D341Med (cell line): ENCODE measurements at regions not wholly inside any gene's neighbourhood (a gene's known extent, or its start where the extent isn't known, plus 50 kb on each side); places are given as distances from the start of the nearest gene placed in this dataset.

Experiments
- DNase-seq: peaks from one replicate; pipeline ENCODE4 v3.0.0; 2012; ENCODE audit warnings: low spot score

DNA sequence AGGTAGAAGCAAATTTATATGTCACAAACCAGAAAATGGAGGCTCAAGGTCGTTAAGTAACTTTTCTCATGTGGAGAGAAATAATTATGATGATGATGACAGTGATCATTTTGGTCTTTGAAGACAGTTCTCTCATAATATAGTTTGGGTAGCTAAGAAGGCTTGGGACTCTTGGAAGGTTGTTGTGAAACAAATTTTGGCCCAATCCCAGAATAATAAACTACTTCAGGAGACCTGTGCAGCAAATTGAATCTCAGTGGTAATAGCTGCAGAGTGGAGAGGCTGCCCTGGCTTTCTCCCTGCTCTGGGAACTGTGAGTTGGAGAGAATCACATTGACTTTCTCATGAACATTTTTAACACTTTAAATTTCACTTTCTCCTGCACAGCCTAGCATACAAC lies 217.2 kb upstream of the BOD1L1 start:
- DNase-seq, result no peak

DNA sequence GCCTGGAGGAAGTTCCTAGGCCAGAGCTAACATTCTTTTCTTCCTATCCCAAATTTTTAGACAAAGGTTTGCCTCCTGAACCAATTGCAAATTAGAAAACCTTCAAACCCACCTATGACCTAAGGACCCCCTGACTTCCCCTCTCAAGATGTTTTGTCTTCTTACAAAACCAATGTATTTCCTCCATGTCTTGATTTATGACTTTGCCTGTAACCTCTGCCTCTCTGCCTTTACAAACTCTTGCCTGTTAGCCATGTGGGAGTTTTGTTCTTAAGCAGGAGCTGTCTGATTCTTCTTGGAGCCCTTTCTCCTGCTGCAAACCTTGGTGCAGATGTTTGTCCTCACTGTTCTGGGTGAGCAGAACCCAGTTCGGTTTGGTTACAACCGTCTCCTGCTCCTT lies 222.3 kb upstream of the BOD1L1 start:
- no peak for DNase-seq

DNA sequence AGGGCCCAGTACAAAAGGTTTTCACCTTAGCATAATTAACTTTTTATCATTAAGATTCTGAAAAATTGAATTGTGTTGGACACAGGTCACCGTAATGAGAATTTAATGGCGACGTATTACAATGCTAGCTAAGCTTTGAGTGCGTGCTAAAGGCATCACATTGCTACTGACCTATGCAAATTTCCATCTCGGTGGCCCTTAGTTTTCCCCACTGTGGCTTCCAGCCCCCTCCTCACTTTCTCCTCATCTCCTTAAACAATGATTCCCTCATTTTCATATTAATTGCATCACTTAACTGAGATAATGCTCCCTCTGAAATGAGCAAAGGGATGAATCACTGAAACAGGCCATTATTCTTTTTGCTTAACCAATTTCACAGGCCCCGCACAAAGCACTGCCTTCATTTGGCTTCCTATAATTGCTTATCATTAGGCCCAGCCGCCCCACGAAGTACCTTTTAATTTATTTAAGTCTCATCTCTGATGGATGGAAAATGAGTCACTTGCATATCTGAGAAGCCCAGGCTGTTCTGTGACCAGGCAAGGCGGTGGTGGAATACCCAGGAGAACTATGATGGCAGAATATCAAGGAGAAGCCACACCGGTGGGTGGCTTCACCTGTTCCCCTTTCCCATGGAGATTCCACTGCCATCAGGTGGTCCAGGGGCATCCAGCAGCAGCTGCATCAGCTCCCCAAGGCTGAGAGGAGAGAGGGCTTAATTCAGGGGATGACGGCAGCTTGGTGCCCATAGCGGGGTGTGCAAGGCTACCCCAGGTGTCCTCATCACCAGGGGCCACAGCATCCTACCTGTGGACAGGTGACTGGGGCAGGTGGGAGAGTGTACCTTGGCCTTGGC lies 223.8 kb upstream of the BOD1L1 start:
- no peak for DNase-seq

DNA sequence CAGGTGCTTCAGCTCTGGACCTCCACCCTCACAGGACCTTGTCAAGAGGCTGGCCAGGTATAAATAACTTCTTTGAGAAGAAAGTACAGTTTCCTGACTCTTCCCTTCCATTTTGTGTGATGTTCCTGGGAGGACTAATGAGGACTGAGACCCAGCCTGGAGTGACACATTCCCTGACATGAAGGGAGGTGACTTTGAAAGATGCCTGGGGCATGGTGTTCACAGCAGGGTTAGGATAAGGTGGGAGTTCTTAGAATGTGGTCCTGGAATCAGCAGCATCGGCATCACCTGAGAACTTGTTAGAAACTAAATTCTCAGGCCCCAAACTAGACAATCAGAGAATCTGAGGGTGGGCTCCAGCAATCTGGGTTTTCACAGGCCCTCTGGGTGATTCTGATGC lies 224.9 kb upstream of the BOD1L1 start:
- no peak for DNase-seq

DNA sequence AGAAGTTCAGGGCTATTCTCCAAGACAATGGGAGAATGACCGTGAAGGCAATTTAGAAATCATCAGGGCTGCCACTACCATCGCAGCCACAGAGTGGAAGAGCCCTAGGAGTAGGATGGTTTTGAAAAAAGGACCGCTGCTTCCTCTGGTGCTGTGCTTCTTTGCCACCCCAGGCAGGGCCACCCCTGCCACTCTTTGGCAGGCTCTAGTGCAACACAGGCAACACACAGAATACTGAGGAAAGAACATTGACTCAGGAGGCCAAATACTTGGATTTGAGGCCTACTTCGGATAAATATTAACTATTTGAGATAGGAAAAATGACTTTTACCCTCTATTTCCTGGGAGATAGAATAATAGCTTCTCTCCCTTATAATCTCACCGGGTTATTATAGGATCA lies 228.9 kb upstream of the BOD1L1 start:
- no peak for DNase-seq

DNA sequence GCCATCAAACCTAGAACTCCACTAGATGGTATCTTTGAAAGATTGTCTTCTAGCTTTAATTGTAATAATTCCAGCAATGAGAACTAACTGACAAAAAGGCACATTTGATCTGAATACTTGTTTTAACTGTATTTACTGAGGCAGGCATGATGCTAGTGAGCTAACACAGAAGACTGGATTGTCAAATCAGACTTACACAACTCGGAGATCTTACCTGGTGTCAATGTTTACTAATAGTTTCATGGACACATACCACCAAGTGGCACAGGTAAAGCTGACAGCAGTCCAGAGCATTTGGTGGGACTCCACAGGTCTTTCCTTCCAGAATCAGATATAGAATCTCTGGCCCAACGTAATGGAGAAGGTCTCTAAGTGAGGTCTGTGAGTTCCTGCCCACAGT lies 229.9 kb upstream of the BOD1L1 start:
- DNase-seq, result no peak

DNA sequence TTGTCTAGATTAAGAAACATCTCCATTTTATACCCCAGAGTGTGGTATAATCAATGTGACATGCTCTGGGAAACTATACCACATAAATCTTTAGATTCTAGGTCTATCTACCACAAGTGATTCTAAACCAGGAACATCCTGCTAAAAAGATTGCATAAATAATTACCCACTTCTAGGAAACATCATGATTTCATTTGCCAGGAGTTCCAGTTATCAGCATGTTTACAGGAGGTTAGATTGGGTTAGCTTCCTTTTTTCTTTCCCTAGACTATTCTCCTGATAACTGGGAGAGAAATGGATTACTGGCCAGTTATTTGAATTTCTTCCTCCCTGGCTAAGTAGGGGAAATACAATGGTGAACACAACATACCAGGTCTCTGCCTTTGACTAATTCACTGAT lies 230.3 kb upstream of the BOD1L1 start:
- DNase-seq, result no peak

DNA sequence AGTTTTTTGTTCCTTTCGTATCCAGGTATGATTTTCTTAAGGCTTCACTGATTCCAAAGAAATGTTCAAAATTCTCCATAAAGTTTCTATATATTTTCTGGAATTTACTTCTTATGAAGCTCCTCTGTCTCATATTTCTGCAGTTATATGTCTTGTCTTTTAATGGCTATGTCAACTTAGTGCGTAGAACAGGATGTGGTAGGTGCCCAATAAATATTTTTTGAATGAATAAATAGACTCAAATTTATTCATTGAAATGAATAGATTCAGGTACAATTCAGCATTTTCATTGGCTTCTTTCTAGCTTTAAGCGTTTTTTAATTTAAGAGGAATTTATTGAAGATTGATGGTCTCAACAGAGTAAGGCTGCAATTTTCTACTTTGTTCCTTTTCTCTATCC lies 231.9 kb upstream of the BOD1L1 start:
- no peak for DNase-seq

DNA sequence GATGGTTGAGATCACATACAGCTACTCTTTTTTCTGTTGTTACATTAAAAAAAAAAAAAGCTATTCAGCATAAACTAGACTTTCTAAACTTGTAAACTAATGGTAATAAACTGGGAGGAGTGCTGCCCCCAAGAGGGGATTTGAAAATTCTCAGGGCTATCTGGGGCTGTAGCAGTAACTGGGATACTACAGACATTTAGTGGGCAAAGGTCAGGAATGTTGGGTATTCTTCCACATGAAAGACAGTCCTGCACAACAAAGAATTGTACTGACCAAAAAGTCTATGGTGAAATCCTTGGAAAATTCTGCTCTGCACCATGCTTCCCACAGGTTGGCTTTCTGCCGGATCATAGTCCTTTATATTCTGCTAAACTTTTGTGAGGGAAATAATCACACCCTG lies 232.6 kb upstream of the BOD1L1 start:
- DNase-seq, result no peak

DNA sequence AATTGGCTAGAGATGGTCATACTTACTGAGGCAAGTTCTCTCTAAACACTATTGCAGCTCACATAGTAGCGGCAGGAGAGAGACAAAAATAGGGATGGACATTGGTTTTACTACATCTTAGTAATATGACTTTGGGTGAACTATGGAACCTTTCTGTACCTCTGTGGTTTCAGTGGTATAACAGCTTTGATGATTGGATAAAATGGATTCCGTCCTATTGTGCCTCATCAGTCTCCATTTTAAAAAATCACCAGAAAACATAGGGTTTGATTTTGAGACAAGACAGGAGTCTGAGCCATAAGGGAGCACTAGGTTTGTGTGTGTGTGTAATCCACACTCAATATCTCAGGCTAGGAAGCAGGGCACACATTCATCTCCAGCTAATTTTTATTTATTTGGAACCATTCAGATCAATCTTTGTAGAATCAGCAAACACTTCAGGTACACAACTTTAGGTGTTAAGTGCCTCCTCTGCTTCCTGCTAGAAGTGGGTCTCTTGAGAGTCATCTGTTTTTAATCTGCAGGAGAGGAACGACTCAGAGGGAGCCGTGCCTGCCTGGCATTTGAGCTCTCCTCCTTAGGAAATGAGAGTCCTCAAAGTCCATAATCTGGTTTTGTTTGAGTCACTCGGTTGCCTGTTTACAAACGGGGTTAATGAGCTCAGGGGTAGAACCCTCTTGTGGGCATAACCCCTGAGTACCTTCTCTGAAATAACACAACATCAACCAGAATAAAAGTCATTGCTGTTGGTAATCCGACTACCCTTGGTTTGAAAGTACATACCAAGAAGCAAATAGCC lies 238.5 kb upstream of the BOD1L1 start:
- DNase-seq, result no peak

DNA sequence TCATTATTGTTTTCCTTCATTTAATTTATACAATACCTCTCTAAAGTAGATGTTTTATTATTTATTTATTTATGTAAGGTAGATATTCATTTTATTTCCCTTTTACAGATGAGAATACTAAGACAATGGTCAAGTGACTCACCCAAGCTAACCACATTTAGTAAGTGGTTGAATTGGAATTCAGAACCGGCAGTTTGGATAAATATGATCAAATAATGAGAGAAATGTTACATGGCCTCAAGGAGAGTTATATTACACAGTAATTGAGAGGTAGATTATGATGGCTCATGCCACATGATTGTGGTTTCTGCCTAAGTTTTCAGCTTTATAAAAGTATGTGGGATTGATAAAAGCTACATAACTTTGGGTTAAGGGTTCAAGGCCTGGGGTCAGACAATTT lies 239.4 kb upstream of the BOD1L1 start:
- no peak for DNase-seq

DNA sequence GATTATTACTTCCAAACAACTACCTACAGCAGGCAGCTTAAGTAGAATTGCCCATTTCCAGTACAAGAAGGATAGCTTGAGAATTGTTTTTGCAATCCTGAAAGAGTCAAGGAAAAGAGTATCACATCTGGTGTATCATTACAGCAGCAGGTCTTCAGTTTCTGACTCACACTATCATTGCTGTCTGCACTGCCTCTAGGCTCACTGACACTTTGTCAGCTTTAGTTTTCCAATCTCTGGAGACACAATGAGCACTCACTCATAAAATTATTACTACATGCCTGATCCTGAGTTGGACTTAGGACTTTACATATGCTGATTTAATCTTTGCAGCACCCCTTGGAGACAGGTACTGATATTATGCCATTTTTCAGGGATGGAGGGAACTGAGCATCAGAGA lies 244.6 kb upstream of the BOD1L1 start:
- DNase-seq, result no peak

DNA sequence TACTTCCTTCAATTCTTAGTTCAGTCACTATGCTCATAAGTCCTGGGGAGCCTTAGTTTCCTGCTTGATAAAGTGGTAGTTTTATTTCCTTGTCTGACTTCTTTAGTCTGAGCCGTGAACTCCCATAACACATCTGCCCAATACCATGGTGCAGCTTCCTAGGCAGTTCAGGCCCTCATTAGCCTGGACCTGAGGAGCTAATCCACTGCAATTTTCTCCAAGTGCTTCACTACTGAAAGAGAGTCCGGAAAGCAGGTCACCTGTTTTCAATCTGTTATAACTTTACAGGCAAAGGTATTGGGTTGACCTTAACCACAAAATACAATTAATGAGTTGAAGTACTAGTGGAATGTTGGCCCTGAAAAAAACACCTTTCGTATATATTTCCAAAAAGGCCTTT lies 245.4 kb upstream of the BOD1L1 start:
- DNase-seq, result no peak

DNA sequence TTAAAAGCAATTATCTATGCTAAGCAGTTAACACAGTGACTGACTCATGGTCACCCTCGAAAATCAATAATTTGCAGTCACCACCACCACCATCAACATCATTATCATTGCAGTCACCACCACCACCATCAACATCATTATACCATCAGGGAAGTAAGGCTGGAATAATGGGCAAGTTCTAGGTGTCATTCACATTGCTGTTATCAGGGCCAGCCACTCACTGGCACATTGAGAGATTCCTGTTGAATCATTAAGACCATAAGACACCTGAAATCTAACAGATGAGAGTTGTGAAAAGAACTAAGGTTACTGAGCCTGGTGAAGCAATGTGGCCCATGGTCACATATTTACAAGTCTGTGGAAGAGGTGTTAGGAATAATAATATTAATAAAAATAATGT lies 247.7 kb upstream of the BOD1L1 start:
- DNase-seq, result no peak

DNA sequence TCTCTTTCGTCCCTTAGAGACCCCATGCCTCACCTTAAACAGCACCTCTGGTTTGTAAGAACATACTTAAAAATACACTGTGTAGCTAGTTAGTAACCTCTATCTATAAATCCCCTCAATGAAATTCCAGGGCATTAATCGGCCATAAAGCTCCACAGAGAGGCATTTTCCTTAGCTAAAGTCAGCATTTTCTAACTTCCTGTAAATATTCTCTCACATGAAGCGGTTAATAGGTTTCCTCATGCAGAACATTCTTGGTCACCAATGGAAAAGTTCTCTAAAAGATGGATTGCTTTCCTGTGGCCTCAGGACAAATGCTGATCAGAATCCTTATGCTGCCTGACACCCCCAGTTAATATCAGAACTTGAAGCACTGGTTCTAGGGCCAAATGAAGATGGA lies 248.6 kb upstream of the BOD1L1 start:
- DNase-seq, result no peak

DNA sequence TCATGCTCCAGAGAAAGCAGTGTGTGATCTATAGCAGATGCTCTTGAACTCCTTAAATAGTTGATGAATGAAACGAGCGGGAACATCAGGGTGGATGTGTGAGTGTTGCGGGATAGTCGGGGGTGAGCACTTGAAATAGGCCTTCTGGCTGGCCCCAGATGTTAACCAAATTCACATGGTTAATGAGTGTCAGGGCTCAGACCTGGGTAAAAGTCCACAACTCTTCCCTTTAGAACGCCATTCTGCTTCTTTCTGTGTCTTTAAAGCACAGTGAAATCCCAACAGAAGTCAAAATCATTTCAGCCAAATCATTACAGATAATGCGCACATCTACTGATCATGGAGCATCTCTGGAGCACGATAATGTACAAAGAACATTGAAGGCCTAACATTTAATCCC lies 249.4 kb upstream of the BOD1L1 start:
- no peak for DNase-seq

DNA sequence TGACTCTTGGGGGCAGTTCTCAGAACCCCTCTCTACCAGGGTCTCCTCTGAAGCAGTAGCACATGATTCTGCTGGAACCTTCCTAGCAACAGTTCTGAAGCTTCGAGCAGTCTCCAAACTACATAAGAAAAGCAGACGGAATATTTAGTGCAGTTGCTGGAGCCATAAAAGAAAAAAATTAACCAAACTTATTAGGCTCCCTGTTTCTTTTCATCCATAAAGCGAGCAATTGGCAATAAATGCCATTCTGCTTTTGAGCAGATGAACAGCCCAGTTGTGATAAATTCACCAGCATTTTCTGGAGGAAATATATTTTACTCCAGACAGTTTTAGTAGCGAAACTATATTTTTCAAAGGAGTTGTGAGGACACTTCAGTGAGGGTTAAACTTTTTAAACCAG lies 250.1 kb upstream of the BOD1L1 start:
- DNase-seq, result no peak

DNA sequence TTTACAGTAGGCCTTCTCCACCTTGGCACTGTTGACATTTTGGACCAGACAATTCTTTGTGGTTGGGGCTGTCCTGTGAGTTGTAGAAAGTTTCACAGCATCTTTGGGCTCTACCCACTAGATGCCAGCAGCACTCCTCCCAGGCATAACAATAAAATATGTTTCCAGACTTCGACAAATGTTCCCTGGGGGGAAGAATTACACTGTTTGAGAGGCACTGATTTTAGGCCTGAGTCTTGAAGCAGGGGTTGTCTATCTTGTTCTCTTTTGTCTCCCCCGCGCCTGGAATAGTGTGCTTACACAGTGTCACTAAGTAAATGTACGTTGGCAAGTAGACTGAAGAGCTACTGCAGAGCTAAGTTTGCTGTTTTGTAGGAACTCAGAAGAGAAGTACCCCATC lies 254.4 kb upstream of the BOD1L1 start:
- no peak for DNase-seq

DNA sequence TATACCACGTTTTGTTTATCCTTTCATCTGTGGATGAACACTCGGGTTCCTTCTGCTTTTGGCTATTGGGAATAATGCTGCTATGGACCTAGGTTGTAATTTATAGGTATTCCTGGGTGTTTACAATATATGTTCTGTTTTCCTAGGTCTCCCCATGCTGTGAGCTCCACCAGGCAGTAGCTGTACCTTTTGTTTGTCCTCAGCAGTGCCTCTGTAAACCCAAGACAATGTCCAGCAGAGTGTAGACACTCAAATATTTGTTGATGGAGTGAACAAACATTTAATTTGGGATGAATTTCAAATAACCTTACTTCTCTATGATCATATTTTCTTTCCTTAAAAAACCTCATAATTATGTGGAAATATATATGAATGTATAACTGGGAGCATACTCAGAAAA lies 259.5 kb upstream of the BOD1L1 start:
- DNase-seq, result no peak

DNA sequence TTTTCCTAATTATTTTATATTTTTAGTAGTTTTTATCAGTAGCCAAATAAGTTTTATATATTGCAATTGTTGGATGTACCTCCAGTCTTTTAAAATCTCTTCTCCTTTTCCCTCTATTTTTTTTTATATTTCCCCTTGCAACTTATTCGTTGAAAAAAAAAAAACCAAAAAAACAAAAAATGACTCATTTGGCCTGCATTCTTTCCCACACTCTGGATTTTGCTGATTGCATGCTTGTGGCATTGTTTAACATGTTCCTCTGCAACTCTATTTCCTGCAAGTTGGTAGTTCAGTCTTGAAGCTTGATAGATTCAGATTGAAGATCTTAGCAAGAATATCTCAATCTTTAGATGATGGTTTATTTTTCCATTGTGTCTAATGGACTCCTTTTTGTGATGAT lies 260.6 kb upstream of the BOD1L1 start:
- no peak for DNase-seq

DNA sequence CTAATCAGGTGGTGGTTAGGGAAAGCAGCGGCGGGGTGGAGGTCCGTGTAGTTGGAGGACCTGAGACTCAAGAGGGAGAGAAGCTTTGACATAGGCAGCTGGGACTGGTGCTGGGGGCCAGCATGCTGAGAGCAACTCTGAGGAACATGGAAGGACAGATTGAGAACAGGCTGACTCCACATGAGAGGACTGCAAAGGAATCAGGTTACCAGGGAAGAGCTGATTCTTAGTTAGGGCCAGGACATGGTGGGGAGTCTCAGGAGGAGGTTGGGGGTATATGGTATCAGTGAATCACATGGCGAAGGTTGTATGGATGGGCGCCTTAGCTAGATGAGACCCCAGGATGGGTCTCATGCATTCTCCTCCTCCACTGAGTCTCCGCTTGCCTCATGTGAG lies 264.0 kb upstream of the BOD1L1 start:
- no peak for DNase-seq

DNA sequence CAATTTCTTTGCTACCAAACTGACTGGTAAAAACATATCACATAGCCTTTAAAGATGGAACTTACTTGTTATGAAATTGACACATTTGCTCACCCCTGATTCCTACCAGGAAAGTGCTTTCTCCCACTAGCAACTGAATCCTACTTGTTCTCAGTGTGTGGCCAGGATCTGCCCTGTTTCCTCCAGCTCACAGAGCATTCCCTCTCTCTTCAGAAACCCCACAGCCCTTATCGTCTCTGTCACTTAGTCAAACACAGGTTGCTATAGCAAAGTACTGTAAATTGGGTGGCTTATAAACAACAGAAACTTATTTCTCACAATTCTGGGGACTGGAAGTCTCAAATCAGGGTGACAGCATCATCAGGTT lies 265.2 kb upstream of the BOD1L1 start:
- DNase-seq, result no peak

DNA sequence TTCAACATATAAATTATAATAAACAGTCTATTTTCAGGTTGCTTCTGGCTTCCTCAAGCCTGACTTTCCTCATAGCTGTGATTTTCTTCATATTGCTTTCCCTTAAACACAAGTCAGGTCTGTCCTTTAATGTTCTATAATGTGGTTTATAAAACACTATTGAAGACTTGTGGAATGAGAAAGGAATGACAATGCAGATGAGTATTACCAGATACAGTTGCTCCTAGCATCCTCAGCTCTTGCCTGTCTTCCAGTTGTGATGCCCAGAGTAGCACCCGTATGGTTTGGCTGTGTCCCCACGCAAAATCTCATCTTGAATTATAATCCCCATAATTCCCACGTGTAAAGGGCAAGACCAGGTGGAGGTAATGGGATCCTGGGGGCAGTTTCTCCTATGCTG lies 265.7 kb upstream of the BOD1L1 start:
- no peak for DNase-seq

DNA sequence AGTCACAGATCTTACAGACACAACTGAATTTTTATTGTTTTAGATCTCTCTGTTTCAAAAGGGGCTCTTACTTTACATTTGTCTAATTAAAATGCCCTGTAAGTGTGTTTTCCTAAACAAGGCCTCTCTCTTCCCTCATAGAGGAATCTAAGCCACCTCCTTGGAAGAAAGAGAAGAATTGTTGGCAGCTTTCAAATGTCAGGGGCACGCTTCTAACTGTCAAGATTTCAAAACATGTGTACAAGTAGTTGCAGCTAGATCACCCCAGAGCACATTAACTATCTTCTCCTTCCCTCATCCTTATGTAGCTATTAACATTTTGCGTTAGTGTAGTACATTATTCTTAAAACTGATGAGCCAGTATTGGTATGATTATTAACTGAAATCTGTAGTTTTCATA lies 266.5 kb upstream of the BOD1L1 start:
- DNase-seq, result no peak
